Ammon's horn (tissue), 1 donor: ENCODE measurements at regions not wholly inside any gene's neighbourhood (a gene's known extent, or its start where the extent isn't known, plus 50 kb on each side); places are given as distances from the start of the nearest gene placed in this dataset.

ENCODE experiments used
- DNase-seq: peaks from one replicate; pipeline ENCODE4 v3.0.0-alpha.2; 2016; ENCODE audit warnings: low spot score

DNA sequence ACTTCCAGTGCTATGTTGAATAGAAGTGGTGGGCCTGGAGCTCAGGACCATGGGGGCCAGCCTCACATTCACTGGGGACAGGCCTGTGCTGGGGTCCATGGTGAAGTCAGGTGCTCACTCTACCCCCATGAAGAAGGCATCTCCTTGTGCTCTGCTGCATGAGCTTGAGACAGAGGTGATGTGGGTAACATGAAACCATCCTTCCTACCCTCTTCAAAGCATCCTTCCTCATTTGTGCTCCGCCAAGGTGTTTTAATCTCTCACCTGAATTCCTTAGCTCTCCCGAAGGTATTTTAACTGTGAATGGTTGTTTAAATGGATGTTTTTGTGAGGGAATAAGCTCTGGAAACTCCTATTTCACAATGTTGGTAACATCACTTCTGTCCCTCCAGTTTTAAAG lies 209.6 kb upstream of the PCSK2 start:
- no peak for DNase-seq

DNA sequence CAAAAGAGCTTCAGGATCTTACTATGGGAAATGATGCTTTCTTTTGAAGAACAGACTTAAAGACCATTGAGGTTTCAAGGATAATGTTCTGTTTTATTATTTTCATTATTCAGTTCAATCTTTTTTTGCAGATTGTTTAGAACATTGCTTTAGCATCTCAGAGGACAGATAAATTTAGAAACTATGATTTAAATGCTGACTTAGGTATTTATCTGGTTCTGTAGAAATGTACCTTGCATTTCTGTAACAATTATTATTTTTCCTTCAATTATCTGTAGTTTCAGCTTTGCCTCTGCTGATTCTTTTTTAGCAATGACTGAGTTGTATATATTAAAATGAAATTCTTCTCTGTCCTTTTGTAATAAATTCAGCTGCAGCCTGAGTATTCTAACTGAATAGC lies 205.4 kb upstream of the PCSK2 start:
- DNase-seq = no peak

GRCh38 chr20:17023036-17023435 lies 203.8 kb upstream of the PCSK2 start:
- DNase-seq = no peak

DNA sequence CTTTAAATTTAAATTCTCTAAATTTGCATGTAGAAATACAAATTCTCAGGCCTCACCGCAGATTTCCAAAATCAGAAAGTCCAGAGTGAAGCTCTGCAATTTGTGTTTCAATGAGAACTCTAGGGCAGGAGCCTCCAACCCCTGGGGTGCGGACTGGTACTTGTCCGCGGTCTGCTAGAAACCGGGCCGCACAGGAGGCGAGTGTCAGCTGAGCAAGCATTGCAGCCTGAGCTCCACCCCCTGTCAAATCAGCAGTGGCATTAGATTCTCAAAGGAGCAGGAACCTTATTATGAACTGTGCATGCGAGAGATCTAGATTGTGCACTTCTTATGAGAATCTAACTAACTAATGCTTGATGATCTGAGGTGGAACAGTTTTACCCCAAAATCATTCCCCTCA lies 203.0 kb upstream of the PCSK2 start:
- no peak for DNase-seq

GRCh38 chr20:17024513-17025119 lies 202.2 kb upstream of the PCSK2 start:
- no peak for DNase-seq

- no peak for DNase-seq
These were observed 200.5 kb upstream of the PCSK2 start for GRCh38 chr20:17026346-17026745.

DNA sequence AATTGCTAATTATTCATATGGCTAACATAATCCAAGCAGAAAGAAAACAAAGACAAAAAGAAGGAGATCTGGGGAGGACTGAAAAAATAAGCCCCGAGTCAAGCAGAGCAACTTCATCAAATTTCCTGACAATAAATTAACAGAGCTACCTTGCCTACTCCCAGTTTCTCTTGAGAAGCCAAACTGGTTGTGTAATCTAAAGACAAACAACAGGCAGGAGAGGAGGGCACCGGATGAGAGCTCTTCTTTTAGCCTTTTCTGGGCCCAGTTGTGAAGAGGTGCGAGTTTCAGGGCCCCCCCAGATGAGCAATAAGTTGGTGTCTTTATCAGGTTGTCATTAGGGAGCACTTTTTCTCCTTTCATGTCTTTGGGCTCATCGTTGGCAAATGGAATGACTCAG lies 197.1 kb upstream of the PCSK2 start:
- DNase-seq = no peak

- peak; percentile 31 for DNase-seq
These were observed 190.3 kb upstream of the PCSK2 start for GRCh38 chr20:17036541-17036940.

DNA sequence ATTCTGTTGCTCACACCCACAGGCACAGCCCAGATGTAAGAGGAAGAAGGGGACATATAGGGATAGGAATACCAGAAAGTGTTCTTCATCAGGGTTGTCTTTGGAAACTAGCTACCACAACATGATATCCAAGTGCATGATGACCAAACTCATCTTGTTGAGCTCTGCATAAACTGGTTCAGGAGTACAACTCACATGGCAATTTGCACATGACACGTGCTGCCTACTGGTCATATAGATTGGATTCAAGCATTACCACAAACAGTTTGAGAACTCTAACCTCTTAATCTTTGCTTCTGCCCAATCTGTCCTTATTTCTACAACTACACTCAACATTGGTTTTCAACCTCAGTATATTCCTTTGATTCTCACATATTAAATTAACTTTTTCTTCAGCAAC lies 184.7 kb upstream of the PCSK2 start:
- no peak for DNase-seq

GRCh38 chr20:17043323-17043722 lies 183.5 kb upstream of the PCSK2 start:
- DNase-seq = no peak

- peak; percentile 7 for DNase-seq
These were observed 181.9 kb upstream of the PCSK2 start for GRCh38 chr20:17044891-17045290.

DNA sequence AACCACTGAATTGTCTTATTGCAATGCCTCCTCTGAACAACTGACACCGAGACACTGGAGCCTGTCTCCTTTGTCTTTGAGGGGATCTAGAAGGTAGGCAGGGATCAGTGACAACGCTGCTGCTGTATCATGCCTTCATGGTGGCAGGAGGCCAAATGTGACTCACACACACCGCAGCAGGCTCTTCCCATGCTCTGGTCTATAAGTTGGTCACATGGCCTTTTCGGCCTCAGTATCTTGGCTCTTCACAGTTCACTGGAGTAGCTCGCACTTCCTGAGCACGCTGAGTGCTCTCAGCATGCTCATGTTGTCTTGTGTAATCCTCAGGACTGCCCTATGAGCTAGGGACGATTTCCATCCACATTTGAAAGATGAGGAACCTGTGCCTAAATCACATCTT lies 167.4 kb upstream of the PCSK2 start:
- no peak for DNase-seq

- no peak for DNase-seq
These were observed 165.1 kb upstream of the PCSK2 start for GRCh38 chr20:17061715-17062114.

GRCh38 chr20:17062712-17063111 lies 164.1 kb upstream of the PCSK2 start:
- no peak for DNase-seq

- DNase-seq = no peak
These were observed 159.9 kb upstream of the PCSK2 start for GRCh38 chr20:17066902-17067301.

DNA sequence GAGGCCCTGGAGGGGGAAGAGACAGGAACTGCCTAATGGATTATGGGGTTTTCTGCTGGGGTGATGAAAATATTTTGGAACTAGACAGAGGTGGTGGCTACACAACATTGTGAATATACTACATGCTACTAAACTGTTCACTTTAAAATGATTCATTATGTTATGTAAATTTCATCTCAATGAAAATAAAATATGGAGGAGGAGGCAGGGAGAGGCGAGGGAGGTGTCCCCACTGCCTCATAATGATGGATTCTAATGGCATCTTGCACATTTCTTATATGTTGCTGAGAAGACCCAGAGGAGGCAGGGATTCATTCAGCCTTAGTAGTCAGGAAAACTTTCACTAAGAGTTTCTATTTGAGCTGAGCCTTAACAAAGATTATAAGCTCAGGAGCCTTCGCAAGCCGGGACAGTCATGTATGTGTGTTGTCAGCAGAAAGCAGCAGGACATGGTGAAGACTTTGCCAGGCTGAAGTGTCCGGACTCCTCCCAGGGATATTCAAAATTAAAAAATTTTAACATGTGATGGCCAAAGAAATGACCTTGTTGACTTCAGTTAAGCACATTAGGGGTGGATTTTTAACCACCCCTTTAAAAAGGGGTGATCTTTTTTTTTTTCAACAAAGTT lies 158.6 kb upstream of the PCSK2 start:
- DNase-seq = no peak

DNA sequence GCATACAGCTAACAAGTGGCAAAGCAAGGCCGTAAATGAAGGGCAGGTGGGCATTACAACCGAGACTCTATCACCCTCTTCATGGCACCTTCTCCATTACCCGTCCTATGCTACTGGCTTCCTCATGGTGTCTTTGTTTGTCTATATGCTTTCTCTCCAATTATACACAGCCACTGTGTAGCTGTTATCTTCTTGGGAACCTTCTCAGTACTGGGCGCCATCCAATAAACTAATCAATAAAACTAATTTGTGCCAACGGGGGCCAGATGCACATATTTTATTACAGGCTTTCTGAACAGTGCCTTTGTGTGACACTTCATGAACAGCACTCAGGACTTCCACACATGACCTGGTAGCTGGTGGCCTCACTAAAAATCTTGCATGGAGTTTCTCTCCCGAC lies 149.8 kb upstream of the PCSK2 start:
- DNase-seq = no peak

GRCh38 chr20:17083738-17084137 lies 143.1 kb upstream of the PCSK2 start:
- DNase-seq = no peak

GRCh38 chr20:17084909-17085308 lies 141.9 kb upstream of the PCSK2 start:
- DNase-seq = no peak

GRCh38 chr20:17093782-17094181 lies 133.1 kb upstream of the PCSK2 start:
- no peak for DNase-seq

- DNase-seq = no peak
These were observed 129.2 kb upstream of the PCSK2 start for GRCh38 chr20:17097603-17098002.

GRCh38 chr20:17100506-17100905 lies 126.3 kb upstream of the PCSK2 start:
- no peak for DNase-seq

- DNase-seq = no peak
These were observed 119.7 kb upstream of the PCSK2 start for GRCh38 chr20:17107127-17107526.

DNA sequence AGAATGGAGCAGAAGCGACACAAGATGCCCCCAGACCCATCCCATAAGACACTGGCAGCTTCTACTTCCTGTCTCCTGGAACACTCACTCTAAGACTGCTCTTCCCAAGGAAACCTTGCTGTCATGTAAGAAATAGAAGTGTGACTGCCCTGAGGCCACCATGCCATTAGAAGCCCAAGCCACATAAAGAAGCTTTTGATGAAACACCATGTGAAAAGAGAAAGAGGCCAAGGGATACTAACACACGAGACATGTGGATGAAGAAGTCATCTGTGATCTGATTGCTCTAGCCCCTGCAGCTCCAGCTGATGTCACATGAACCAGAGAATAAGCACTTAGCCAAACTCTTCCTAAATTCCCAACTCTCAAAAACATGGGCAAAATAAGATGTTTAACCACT lies 117.9 kb upstream of the PCSK2 start:
- DNase-seq = no peak
